ENCODE measurements at regions not wholly inside any gene's neighbourhood (a gene's known extent, or its start where the extent isn't known, plus 50 kb on each side); places are given as distances from the start of the nearest gene placed in this dataset.

GRCh38 chr3:125645616-125646015, 50.3 kb upstream of the OSBPL11 start:
- Mint-ChIP-seq H3K27ac (no peak overlapping the region), H3K4me1 (peaks cover 7% of the 10 kb centered on the region), H3K27me3 (ENCODE audit: low read depth) (no peaks in the 10 kb centered on the region; the same call in 1 of the 2 replicates), H3K9me3 (peaks cover 14% of the 10 kb centered on the region), H3K4me3 (no peak overlapping the region), H3K36me3 (no peaks in the 10 kb centered on the region)
- no peak for ATAC-seq
- DNase-seq (ENCODE audit: low spot score), result no peak
- TF ChIP-seq ETV6 (CRISPR knock-in tag; IDR thresholded peaks at IDR 0.05), result no peak
- CTCF ChIA-PET, result no interaction called here
- POLR2A ChIA-PET, result no interaction called here

DNA sequence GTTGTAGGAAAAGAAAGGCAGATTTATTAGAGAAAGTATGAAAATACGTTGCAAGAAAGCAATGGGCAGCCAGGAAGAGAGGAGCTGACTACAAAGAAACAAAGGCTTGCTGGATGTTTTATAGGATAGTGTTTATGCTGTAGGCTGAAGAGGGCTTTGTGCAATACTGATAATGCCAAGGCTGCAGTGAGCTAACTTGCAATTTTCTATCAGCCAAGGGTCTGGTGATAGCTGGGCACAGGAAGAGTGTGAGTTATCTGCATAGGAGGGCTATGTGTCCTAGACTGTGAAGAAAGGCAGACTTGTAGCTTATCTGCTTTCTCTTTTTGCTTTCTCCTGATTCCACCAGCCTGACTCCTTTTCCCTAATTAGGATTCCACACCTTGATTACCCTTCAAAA, 51.3 kb upstream of the OSBPL11 start:
- no peak overlapping the region for H3K4me3 Mint-ChIP-seq
- DNase-seq (ENCODE audit: low spot score) (no peak), ATAC-seq (no peak)
- peaks cover 12% of the 10 kb centered on the region for H3K9me3 Mint-ChIP-seq
- TF ChIP-seq, protein P1, sequence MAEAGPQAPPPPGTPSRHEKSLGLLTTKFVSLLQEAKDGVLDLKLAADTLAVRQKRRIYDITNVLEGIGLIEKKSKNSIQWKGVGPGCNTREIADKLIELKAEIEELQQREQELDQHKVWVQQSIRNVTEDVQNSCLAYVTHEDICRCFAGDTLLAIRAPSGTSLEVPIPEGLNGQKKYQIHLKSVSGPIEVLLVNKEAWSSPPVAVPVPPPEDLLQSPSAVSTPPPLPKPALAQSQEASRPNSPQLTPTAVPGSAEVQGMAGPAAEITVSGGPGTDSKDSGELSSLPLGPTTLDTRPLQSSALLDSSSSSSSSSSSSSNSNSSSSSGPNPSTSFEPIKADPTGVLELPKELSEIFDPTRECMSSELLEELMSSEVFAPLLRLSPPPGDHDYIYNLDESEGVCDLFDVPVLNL (CRISPR knock-in tag; IDR thresholded peaks at IDR 0.05; ENCODE audit: borderline replicate concordance, low read depth), result no peak
- TF ChIP-seq ATF1 (CRISPR knock-in tag; IDR thresholded peaks at IDR 0.05) (no peak), ZNF263 (CRISPR knock-in tag; IDR thresholded peaks at IDR 0.05; ENCODE audit: low read depth) (no peak), SP1 (CRISPR knock-in tag; conservative IDR thresholded peaks at IDR 0.05) (no peak), ZNF281 (CRISPR knock-in tag; IDR thresholded peaks at IDR 0.05) (no peak), RORB (CRISPR knock-in tag; IDR thresholded peaks at IDR 0.05) (no peak), ZNF121 (CRISPR knock-in tag; IDR thresholded peaks at IDR 0.05) (no peak), NR2C2 (CRISPR knock-in tag; IDR thresholded peaks at IDR 0.05) (no peak), TEAD4 (CRISPR knock-in tag; IDR thresholded peaks at IDR 0.05) (no peak), ZNF232 (CRISPR knock-in tag; IDR thresholded peaks at IDR 0.05) (no peak), AFF4 (CRISPR knock-in tag; IDR thresholded peaks at IDR 0.05; ENCODE audit: borderline replicate concordance) (no peak), NFYB (CRISPR knock-in tag; conservative IDR thresholded peaks at IDR 0.05; ENCODE audit: low read depth) (no peak)
- TF ChIP-seq, protein P2, sequence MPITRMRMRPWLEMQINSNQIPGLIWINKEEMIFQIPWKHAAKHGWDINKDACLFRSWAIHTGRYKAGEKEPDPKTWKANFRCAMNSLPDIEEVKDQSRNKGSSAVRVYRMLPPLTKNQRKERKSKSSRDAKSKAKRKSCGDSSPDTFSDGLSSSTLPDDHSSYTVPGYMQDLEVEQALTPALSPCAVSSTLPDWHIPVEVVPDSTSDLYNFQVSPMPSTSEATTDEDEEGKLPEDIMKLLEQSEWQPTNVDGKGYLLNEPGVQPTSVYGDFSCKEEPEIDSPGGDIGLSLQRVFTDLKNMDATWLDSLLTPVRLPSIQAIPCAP (CRISPR knock-in tag; IDR thresholded peaks at IDR 0.05), result no peak
- no peak overlapping the region for H3K27ac Mint-ChIP-seq
- POLR2A ChIA-PET, result no interaction called here
- CTCF ChIA-PET, result no interaction called here
- no peaks in the 10 kb centered on the region for H3K36me3 Mint-ChIP-seq
- peaks cover 16% of the 10 kb centered on the region for H3K4me1 Mint-ChIP-seq
- H3K27me3 Mint-ChIP-seq (ENCODE audit: low read depth), result no peaks in the 10 kb centered on the region; the same call in 1 of the 2 replicates

DNA sequence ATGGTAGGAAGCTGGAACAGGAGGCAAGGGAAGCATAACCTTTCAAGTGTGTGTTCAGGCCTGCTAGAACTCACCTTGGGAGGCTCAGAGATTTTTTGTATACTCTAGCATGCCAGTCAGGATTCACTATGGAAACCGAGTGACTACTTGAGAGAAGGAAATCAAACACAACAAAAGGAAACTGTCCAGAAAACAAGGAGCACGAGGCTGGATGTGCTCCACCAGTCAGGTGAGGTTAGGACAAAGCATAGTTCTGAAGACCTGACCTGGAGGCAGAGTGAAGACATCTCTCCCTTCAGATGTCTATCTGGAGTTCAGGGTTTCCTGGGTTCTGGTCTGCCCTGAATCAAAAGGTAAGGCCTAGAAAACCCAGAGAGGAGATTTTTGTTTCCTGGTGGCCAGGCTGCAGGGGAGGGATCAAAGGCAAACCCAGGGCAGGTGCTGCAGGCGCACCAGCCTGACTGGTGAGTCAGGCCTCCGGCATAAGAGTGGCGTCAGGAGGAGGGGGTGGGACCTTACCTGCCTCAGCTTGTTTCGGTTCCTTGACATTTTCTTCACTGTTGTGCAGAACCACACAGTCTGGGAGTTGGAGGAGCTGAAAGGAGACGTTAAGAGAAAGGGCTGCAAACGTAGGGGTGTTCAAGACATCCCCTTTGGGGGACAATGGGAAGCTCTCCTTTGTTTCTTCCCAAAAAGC, 52.2 kb upstream of the OSBPL11 start:
- POLR2A ChIA-PET, result no interaction called here
- no peak for DNase-seq (ENCODE audit: low spot score)
- Mint-ChIP-seq H3K4me3 (no peak overlapping the region), H3K36me3 (no peaks in the 10 kb centered on the region), H3K27ac (no peak overlapping the region), H3K9me3 (peaks cover 12% of the 10 kb centered on the region), H3K4me1 (peaks cover 16% of the 10 kb centered on the region), H3K27me3 (ENCODE audit: low read depth) (no peaks in the 10 kb centered on the region; the same call in 1 of the 2 replicates)
- CTCF ChIA-PET, result no interaction called here
- ATAC-seq, result peak; percentile 75
- TF ChIP-seq JAZF1 (CRISPR knock-in tag; IDR thresholded peaks at IDR 0.05), result no peak
- TF ChIP-seq SP1 (CRISPR knock-in tag; conservative IDR thresholded peaks at IDR 0.05), result no peak
- no peak for TF ChIP-seq EMX1 (CRISPR knock-in tag; IDR thresholded peaks at IDR 0.05)
- TF ChIP-seq, protein P3, sequence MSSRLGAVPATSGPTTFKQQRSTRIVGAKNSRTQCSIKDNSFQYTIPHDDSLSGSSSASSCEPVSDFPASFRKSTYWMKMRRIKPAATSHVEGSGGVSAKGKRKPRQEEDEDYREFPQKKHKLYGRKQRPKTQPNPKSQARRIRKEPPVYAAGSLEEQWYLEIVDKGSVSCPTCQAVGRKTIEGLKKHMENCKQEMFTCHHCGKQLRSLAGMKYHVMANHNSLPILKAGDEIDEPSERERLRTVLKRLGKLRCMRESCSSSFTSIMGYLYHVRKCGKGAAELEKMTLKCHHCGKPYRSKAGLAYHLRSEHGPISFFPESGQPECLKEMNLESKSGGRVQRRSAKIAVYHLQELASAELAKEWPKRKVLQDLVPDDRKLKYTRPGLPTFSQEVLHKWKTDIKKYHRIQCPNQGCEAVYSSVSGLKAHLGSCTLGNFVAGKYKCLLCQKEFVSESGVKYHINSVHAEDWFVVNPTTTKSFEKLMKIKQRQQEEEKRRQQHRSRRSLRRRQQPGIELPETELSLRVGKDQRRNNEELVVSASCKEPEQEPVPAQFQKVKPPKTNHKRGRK (CRISPR knock-in tag; IDR thresholded peaks at IDR 0.05; ENCODE audit: borderline replicate concordance), result no peak
- TF ChIP-seq E2F5 (CRISPR knock-in tag; IDR thresholded peaks at IDR 0.05), result no peak
- TF ChIP-seq ZNF281 (CRISPR knock-in tag; IDR thresholded peaks at IDR 0.05), result no peak
